Hematopoietic multipotent progenitor cell treated with erythropoietin and hydrocortisone succinate and interleukin-3 and kit ligand, for 8 days (in vitro differentiated cells): ENCODE measurements at regions not wholly inside any gene's neighbourhood (a gene's known extent, or its start where the extent isn't known, plus 50 kb on each side); places are given as distances from the start of the nearest gene placed in this dataset.

Experiments
- DNase-seq: peaks from one replicate; pipeline ENCODE4 v3.0.0-alpha.2; 2015

DNA sequence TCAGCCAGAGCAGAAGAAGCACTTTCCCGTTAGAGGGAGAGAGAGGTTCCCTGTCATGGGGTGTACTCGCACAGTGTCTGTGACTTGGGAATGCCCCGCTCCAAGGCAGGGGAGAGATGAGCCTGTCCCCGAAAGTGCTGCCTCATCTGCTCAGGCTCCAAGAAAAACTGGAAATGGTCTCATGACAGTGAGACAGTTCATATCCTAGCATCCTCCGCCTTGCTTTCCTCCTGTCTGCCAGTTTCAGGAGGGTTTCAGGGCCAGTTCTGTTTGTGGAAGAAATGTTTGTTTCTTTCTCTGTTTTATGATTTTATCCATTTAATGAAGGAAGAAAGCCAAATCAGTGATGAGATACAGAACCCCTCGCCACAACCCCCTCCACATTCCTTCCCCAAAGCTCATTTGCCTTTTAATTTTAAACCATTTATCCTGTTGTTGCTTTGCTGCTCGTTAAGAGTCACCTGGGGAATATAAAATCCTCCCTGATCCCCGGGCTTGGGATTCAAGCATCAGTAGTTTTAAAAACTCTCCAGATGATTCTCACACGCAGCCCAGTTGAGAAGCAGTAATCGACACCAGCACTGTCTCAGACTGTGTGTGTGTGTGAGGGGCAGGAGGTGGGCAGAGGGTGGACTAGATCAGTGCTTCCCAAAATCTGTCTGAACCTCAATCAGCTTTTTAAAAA, 144.6 kb upstream of the UBL3 start:
- no peak for DNase-seq

DNA sequence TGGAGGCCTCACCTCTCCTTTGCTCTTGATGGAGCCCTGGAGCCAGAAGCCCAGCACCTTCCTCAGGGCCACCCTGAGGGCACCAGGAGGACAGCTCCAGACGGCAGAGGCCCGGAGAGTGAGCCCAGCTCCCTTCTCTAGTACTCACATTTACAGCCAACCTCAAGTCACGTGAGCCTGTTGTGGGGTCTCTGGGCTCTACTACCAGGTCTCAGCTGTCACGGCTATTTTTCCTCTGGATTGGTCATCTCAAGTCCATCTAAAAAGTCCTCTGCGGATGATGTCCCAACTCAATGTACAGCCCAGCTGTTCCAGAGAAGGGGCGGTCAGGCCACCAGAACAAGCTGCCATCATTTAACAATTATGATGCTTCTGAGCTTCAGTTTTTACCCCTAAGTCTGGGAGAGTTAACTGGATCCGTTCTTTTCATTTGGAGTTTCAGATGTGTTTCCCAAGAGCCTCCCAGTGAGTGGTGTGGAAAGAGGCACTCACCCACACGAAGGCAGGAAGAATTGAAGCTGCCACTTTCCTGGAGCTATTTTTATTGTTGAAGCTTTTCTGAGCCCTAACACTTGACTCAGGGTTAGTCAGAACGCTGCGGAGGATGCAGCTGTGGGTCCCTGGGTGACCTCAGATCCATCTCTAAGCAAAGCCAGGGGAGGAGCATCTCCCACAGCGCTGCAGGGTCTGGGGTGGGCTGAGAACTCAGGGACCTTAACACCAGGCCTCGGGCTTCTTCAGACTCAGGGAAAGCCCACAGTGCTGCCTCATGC, 143.5 kb upstream of the UBL3 start:
- no peak for DNase-seq

DNA sequence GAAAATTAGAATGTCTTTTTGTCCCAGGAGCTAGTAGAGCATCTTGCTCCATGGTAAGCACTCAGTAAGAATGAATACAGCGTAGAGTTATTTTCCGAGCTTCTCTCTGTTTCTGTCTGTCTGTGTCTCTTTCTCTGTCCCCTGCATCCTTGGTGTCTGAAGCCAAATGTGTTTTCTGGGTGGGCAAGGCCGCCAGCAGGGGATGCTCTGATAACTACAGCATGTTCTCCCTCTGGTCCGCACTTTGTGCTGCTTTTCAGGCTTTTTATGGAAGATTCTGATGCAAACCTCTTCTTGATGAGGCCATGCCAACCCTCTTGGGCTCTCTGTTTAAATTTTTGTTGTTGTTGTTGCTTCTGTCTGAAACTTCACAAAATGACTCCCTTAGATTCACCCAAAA, 142.8 kb upstream of the UBL3 start:
- DNase-seq = no peak

DNA sequence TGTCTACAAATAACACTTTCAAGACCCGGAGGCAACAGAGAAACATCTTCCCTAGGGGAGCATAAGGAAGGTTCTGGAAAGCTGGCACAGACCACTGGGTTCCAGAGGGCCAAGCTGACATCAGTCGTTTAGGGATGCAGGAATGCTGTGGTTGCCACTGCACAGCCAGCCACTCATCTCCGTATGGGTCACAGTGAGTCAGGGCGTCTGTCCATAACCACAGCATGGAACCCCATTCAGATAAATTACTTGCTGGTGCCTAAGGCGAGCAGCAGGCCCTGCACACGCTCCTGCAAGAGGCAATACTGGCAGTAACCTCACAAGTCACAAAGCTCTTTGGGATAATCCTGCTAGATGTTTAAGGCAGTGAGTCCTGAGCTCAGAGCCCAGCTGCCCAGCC, 140.9 kb upstream of the UBL3 start:
- no peak for DNase-seq

DNA sequence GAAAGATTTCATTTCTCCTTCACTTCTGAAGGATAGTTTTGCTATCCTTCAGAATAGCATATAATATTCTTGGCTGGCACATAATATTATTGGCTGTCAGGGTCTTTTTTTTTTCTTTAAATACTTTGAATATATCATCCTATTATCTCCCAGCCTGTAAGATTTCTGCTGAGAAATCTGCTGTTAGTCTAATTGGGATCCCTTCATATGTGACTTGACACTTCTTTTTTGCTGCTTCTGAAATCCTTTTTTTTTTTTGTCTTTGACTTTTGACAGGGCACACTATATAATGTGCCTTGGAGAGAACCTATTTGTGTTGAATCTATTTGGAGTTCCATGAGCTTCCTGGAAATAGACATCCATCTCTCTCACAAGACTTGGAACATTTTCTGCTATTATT, 136.9 kb upstream of the UBL3 start:
- DNase-seq = no peak

DNA sequence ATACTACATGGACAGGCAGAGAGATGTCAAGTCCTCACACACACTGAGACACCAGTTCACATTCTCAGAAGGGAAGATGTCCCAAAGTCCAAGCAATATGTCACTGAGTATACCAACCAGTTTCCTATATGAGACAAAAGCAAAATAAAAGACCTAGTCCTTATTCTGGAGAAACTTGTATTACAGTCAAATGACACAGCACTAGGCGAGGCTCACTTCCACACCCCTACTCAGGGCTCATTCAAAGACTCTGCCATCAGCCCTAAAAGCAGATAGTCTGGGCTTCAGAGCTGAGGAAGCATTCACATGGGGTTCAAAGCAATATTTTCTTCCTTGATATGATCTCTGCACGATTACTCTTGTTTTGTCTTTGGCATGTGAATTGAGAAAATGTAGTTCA, 129.9 kb upstream of the UBL3 start:
- no peak for DNase-seq

DNA sequence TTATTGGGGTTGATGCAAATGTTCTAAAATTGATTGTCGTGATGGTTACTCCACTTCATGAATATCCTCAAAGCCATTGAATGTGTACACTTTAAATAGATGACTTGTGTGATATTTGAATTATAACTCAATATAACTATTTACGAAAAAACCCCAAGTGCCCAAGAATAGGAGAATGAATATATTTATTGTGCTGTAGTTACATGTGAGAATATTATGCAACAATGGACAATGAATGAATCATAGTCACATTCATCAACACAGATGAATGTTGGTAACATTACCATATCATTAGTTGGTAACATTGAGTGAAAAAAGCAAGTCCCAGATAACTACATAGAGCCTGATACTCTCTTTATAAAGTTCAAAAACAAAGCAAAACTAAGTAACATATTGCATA, 127.8 kb upstream of the UBL3 start:
- DNase-seq = no peak

DNA sequence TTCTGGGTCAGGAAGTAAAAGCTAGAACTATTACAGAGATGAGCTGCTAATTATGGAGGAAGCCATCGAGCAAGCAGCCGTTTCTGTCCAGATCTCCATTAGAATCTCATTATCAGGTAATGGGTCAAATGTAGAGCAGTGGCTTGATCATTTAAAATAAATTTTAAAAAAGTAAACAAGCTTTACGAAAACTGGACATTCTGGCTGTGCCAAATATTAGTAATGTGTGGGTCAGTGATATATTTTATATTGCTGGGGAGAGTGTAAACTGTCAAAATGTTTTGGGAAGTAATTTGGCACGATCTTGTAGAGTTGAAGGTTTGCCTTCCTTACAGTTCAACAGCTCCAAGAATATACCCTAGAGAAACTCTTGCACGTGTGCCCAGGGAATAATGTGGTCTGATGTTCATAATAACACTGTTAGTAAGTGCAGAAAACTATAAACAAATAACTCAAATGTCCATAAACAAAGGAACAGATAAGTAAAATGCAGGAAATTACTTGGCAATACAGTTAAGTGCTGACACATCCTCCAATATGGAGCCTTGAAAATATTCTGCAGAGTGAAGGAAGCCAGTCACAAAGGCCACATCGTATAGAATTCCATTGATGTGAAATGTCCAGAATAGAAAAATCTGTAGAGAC, 127.2 kb upstream of the UBL3 start:
- no peak for DNase-seq

DNA sequence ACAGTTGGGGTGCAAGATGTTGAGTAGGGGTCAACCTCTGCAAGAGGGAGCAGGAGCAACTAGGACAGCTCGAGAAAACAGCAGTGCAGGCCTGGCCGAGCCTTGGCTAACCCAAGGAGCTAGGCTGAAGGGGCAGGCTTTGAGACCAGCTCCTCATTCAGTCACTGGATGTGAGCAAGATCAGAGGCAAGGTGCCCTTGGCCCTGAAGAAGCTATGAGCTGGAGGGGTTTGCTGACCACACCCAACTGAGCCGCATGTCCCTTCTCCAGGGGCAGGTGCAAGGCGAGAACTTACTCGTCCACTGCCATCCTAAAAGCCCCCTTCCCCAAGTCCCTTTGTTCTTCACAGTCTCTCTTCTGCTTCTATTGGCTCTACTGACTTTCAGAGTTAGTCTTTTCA, 126.1 kb upstream of the UBL3 start:
- no peak for DNase-seq

DNA sequence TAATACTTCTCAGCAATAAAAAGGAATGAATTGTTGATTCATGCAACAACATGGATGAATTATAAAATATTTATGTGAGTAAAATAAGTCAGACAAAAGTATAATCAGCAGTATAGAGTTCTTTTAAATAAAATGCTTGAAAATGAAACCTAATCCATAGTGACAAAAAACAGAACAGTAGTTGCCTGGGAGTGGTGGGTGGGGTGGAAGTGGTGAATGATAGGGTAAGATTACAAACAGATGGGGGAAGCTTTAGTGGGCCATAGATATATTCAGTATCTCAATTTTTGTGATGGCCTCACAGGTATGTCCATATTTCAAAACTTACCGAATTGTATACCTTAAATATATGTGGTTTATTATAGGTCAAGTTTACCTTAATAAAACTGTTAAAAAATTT, 124.9 kb upstream of the UBL3 start:
- peak; percentile 14 for DNase-seq

DNA sequence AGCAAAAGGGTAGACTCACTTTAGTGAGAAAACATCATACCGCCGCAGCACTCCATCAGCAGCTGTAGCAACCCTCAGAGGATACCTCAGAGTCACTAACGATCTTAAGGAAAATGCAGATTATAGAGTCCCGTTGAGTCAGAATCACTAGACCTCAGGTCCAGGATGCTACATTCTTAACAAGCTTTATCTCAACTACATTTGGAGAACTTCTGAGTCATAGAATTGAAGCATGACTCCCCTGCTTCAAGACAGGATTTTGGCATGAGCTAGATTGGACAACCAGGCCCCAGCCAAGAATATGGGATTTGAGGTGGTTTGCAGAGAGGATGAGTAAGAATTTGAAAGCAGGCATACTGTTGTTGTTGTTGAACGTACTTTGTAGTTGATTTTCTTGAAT, 118.9 kb upstream of the UBL3 start:
- no peak for DNase-seq

DNA sequence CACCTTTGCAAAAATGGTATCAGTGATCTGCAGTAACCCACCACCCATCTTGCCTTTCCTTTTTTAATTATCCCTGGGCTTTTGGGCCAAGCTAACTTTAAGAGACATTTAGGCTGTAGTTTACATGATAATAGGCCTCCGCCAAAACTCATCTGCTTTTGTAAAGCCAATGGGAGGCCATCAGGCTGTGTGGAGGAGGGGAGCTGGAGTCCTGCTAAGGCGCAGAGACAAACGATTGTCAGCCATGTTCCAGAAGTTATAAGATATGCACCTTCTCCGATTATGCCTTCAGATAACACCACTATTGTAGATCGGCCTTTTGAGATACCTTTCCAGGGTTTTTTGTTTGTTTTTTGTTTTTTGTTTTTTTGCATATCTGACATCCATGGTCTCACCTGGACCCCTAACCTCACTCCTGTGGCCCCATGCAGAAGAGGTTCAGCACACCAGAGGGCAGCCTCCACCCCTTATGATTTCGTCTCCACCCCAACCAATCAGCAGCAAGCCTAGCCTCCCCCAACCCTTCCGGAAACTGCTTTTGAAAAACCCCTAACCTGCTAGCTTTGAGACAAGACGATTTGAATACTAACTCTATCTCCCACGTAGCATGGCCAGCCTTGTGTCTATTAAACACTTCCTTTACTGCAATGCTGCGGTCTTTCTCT, 113.9 kb upstream of the UBL3 start:
- no peak for DNase-seq

DNA sequence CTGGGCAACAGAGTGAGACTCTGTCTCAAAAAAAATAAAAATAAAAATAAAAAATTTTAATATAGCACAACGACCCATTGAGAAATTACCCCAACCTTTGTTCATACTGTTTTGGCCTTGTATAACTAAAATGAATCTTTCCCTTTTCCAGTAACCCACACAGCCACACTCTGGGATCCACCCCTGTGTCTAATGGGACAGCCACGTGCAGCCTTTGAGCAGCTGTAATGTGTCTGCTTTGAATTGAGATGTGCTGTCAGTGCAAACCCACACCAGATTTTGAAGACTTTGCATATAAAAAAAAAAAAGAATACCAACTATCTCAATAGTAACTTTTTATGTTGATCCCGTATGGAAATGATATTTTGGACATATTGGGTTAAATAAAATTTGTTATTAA, 112.7 kb upstream of the UBL3 start:
- no peak for DNase-seq

DNA sequence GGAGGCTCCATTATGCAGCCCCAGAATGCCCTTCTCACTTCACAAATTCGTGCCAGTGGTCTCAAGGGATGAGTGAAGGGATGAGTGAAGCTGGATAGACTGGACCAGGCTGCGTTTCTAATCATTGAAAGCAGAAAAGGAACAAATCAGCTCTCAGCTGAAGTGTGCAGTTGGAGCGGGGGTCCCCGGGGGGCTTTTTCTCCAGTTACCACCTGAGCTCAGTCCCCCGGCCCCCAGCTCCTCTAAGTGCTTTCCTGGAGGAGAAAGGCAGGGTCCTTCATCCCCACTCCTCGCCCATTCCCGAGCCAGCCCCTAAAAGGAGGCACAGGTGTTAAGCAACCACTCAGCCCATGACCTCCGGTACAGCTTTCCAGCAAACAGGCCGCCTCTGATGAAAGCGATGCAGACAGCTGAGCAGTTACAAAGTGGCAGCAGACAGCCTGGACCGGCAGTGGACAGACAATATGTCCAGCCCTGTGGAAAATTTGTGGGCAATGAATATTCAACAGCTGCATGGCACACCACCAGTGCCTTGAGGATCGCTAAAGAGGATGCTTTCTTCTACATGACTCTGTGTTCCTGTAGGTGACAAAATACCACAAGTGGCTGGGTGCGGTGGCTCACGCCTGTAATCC, 110.7 kb upstream of the UBL3 start:
- no peak for DNase-seq

DNA sequence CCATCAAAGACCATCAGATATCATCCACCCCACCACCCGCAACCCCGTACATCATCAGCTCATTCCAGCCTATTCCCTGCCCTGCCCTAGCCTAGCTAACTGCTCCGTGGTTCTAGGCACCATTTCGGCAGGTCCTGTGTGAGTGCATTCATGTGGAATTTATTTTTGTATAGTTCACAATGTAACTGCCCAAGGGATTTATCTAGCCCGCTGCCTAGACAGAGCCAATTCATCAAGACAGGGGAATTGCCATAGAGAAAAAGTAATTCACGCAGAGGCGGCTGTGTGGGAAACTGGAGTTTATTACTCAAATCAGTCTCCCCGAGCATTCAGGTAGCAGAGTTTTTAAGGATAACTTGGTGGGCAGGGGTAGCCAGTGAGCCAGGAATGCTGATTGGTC, 109.2 kb upstream of the UBL3 start:
- no peak for DNase-seq

DNA sequence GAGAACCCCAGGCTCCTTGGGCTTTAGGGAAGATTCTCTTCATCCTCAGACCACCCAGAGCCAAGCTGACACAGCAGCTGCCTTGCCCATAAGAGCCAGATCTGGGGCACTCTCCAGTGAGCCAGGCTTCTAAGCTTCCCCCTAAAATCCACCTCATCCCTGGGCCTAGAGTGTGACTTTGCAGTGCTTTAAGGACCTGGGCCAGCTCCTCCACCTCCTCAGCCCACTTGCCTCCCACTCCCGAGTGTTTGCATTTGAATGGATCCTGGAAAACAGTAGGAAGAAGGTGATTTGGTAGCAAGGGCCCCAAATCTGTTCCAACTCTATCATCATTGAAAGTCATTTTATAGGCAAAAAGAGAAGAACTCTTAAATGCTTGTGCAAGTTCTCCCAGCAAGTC, 108.7 kb upstream of the UBL3 start:
- DNase-seq = no peak

DNA sequence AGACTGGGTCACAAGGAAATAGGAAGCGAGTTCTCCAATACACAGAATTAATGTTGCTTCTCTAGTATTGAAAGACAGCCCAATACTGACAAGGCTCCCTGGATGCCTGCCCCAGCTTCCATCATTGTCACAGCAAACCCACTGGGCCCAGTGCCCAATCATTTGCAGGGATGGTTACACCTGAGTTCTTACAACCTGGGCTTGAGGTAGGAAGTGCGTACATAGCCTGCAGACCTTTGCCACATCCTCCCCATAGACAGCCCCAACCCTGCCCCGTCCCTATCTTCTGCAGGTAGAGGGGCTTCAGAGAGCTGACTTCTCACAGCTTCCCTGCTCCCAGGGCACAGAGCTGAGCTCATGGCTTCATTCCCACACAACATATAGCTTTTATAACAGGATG, 108.1 kb upstream of the UBL3 start:
- DNase-seq = no peak

DNA sequence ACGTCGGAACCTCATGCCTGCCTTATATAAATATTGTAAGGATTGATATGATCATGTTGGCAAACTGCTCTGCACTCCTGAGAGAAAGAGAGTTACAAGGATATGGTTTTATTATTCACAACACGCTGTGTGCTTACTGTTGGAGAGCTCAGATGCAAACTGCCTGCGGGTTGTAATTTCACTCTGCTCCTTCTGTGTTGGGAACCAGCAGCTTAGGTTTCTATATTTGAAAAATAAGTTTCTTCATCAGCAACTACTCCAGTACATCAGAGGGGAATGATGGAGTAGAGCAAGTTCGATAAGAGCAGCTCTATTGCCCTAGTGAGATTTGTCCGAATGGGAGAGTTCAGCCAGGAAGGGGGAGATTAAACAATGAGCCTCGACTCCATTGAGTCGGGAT, 106.9 kb upstream of the UBL3 start:
- DNase-seq = no peak

DNA sequence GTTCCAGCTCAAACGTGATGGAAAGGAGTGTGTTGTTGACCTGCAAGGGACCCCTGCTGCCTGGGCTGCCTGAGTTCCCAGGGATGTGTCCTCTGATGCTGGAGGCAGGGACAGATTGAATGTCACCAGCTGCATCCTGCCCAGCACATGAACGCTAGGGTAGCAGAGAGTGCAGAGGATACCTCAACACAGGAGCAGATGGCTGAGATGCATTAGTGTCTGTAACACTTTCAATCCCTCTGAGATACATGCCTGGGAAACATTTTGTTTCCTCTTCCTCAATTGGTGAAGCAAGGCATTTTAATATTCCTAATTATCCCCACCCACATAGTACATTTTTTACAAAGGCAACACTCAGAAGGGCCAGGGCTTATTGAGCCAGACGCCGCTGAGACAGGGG, 106.4 kb upstream of the UBL3 start:
- no peak for DNase-seq

DNA sequence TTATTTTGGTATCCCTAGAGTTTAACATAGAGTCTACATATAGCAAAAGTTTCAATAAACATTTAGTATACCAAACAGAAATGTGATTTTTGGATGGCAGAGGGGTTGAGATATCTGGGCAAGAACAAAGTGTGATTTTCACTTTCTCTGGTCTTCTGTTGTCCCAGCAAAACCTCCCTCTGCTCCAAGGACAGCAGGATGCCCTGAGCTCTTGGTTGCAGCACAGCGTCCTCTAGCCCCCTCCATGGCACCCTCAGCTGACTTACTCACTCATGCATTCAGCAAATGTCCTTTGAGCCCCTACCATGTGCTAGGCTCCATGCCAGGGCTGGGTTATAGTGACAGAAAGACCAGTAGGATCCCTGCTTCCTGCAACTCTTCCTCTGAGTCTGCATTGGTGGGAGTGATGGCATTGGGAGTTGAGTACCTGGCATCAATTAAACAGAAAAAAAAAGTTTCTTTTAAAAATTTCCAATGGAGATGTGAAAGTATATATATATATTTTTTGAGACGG, 104.8 kb upstream of the UBL3 start:
- DNase-seq = no peak

DNA sequence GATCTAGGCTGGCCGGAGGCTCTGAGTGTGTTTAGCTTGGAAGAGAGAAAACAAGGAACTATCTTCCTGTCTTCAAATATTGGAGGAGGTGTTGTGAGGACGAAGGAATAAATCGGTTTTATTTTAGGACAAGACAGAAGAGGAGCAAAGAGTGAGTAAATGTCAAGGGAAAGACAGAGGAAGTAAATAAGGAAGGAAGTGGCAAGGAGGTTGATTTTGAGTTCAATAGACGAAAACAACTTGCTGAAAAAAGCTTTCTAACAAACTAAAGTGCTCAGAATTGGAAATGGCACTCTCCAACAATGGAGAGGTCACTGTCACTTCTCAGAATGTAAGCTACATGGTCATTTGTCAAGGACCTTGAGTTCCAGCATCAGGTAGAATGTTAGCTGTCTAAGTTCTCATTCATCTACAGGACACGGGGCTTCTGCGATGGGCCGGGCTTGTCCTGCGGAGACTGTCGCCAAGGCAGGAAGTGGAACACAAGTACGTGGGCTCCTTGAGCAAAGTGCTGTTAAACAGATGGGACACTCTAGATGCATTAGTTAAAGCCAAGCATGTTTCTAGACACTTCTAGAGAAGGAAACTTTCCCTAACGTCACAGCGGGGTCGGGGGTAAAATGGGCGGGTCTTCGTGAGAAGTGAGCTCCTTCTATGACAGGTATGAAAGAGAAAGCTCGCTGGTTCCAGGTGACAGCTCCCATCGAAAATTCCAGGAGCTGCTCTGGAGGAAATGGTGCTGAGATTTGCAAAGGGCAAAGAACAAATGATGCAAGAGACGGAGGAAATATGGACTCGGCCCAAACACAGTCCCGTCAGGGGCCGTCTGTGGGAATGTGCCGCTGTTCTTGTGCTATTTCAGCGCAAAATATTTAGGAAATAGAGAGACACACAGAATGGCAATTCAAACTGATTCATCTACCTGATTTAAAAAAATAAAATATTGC, 103.9 kb upstream of the UBL3 start:
- DNase-seq = no peak

DNA sequence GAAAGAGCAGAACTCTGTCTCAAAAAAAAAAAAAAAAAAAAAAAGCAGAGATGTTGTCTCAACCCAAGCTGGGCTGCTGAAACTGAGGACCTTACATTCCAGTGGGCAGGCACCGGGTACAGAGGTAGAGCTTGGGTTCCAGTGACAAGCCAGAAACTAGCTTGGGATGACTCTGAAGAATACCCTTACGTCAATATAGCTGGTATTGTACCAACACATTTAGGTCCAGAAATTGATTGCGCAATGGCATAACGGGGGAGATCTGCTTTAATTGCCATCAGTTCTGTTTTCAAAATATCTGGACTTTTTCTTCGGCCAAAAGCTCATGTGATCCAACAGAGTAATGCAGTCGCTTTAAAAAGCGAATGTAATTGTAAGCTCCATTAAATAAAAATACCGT, 103.1 kb upstream of the UBL3 start:
- no peak for DNase-seq
